IMR-90 (cell line): ENCODE measurements at regions not wholly inside any gene's neighbourhood (a gene's known extent, or its start where the extent isn't known, plus 50 kb on each side); places are given as distances from the start of the nearest gene placed in this dataset.

Experiments used
- ATAC-seq: fragments of 200-7000 bp; cut with Tn5 transposase; 2 replicates; pipeline ENCODE4 v1.9.1; 2020; ENCODE audit warnings: low read depth, mild to moderate bottlenecking, moderate library complexity
- BruUV-seq: library from RNA; stranded (reverse); fragments of 400-500 nt; replicated peaks from 2 replicates; lab custom pipeline; 2021; lab: Mats Ljungman, UMichigan
- CTCF ChIA-PET: fragments of 300-600 bp; formaldehyde crosslinking; extraction: SDS; loops from one replicate; lab custom pipeline; 2021; ENCODE audit warnings: antibody characterized with exemption; lab: Yijun Ruan, JAX
- POLR2A ChIA-PET: fragments of 300-600 bp; sonication (Branson Sonifier 250); formaldehyde crosslinking; loops from one replicate; lab custom pipeline; 2022; ENCODE audit warnings: antibody characterized with exemption; ENCODE audit not compliant: unreplicated experiment; lab: Charles Lee
- DNase-seq: peaks from one replicate; pipeline ENCODE4 v3.0.0; 2013
- H2AFZ ChIP-seq: replicated peaks from 2 replicates; pipeline ENCODE3; 2013; ENCODE audit warnings: low read length, mild to moderate bottlenecking; ENCODE audit not compliant: poor library complexity
- H2AK5ac ChIP-seq: 2 replicates; pipeline ENCODE4 v1.6.1; 2013; ENCODE audit warnings: low read depth, low read length, inconsistent platforms
- H2AK9ac ChIP-seq: replicated peaks from 2 replicates; pipeline ENCODE3; 2013; ENCODE audit warnings: mild to moderate bottlenecking, low read depth, low read length, moderate library complexity; ENCODE audit not compliant: poor library complexity
- H2BK120ac ChIP-seq: 2 replicates; pipeline ENCODE4 v1.6.1; 2013; ENCODE audit warnings: low read depth, low read length, inconsistent platforms
- H2BK15ac ChIP-seq: 3 replicates; pipeline ENCODE4 v1.6.1; 2013; ENCODE audit warnings: low read depth, low read length, inconsistent platforms
- H2BK20ac ChIP-seq: 2 replicates; pipeline ENCODE4 v1.6.1; 2013; ENCODE audit warnings: low read depth, mild to moderate bottlenecking, inconsistent platforms, low read length, moderate library complexity
- H2BK5ac ChIP-seq: 2 replicates; pipeline ENCODE4 v1.6.1; 2013; ENCODE audit warnings: mild to moderate bottlenecking, low read depth, low read length, inconsistent platforms; ENCODE audit not compliant: poor library complexity, severe bottlenecking
- H3K14ac ChIP-seq: replicated peaks from 2 replicates; pipeline ENCODE4 v1.6.1; 2013; ENCODE audit warnings: low read depth, low read length, inconsistent platforms
- H3K18ac ChIP-seq: 2 replicates; pipeline ENCODE4 v1.6.1; 2013; ENCODE audit warnings: low read depth, low read length, control low read depth
- H3K23ac ChIP-seq: 2 replicates; pipeline ENCODE4 v1.6.1; 2013; ENCODE audit warnings: low read depth, low read length, inconsistent platforms
- H3K27ac ChIP-seq: 2 replicates; pipeline ENCODE4 v1.5.1; 2013; ENCODE audit warnings: mild to moderate bottlenecking, control low read depth, low read length; ENCODE audit not compliant: insufficient read depth
- H3K27me3 ChIP-seq: 2 replicates; pipeline ENCODE4 v1.6.1; 2013; ENCODE audit warnings: low read length; ENCODE audit not compliant: control insufficient read depth, insufficient read depth
- H3K36me3 ChIP-seq: 2 replicates; pipeline ENCODE4 v1.6.1; 2013; ENCODE audit warnings: low read length, mixed read lengths; ENCODE audit not compliant: control insufficient read depth, insufficient read depth
- H3K4ac ChIP-seq: 2 replicates; pipeline ENCODE4 v1.6.1; 2013; ENCODE audit warnings: low read depth, low read length, inconsistent platforms
- H3K4me1 ChIP-seq: 2 replicates; pipeline ENCODE4 v1.6.1; 2013; ENCODE audit warnings: low read length, mixed read lengths; ENCODE audit not compliant: control insufficient read depth, insufficient read depth
- H3K4me2 ChIP-seq: 2 replicates; pipeline ENCODE4 v1.6.1; 2013; ENCODE audit warnings: low read depth, mild to moderate bottlenecking, control low read depth, low read length, moderate library complexity
- H3K4me3 ChIP-seq: 2 replicates; pipeline ENCODE4 v1.5.1; 2013; ENCODE audit warnings: low read depth, mild to moderate bottlenecking, control low read depth, low read length, moderate library complexity; ENCODE audit not compliant: insufficient read depth
- H3K56ac ChIP-seq: 2 replicates; pipeline ENCODE4 v1.6.1; 2013; ENCODE audit warnings: low read length, inconsistent platforms; ENCODE audit not compliant: insufficient read depth; ENCODE audit errors: extremely low read depth
- H3K79me1 ChIP-seq, 2 experiments: 2 replicates each; pipeline ENCODE4 v1.6.1; 2013; ENCODE audit warnings: low read length in 2 of 2, inconsistent platforms in 1 of 2, low read depth in 1 of 2
- H3K9ac ChIP-seq: 2 replicates; pipeline ENCODE4 v1.6.1; 2013; ENCODE audit warnings: low read depth, low read length, control low read depth
- H3K9me1 ChIP-seq: 2 replicates; pipeline ENCODE4 v1.6.1; 2013; ENCODE audit warnings: low read length, inconsistent platforms; ENCODE audit not compliant: insufficient read depth
- H3K9me3 ChIP-seq: 2 replicates; pipeline ENCODE4 v1.6.1; 2013; ENCODE audit warnings: low read length; ENCODE audit not compliant: control insufficient read depth, insufficient read depth
- H4K20me1 ChIP-seq: 2 replicates; pipeline ENCODE4 v1.6.1; 2013; ENCODE audit warnings: low read length, inconsistent platforms; ENCODE audit not compliant: insufficient read depth
- H4K5ac ChIP-seq: 2 replicates; pipeline ENCODE4 v1.6.1; 2013; ENCODE audit warnings: mild to moderate bottlenecking, low read depth, low read length, control low read depth
- H4K8ac ChIP-seq, 2 experiments: 2 replicates each; pipeline ENCODE4 v1.6.1; 2013; ENCODE audit warnings: low read depth in 2 of 2, low read length in 2 of 2, control low read depth in 1 of 2, inconsistent platforms in 1 of 2
- H4K91ac ChIP-seq: 2 replicates; pipeline ENCODE4 v1.6.1; 2013; ENCODE audit warnings: low read depth, low read length, inconsistent platforms; ENCODE audit not compliant: insufficient read depth
- BHLHE40 ChIP-seq: fragments of 150-350 bp; IDR thresholded peaks from 2 replicates; pipeline ENCODE4 v1.6.1; 2016; ENCODE audit warnings: mild to moderate bottlenecking, low read depth, low read length
- CEBPB ChIP-seq: IDR thresholded peaks from 2 replicates; pipeline ENCODE4 v1.6.1; 2012; ENCODE audit warnings: low read depth, low read length, improper control_type of control experiment
- FOS ChIP-seq: fragments of 150-350 bp; IDR thresholded peaks from 2 replicates; pipeline ENCODE4 v1.6.1; 2016; ENCODE audit warnings: low read depth, low read length
- RAD21 ChIP-seq: IDR thresholded peaks from 2 replicates; pipeline ENCODE4 v1.6.1; 2012; ENCODE audit warnings: low read length, improper control_type of control experiment
- RFX5 ChIP-seq: IDR thresholded peaks from 2 replicates; pipeline ENCODE4 v1.8.0; 2012; ENCODE audit warnings: low read depth, mild to moderate bottlenecking, low read length, moderate library complexity
- WGBS, 2 experiments: methylation state at CpG; one replicate each; pipeline versions ENCODE4 v1.1.5 to v1.1.7; 2013; ENCODE audit warnings: missing lambda C conversion rate in 2 of 2; ENCODE audit not compliant: insufficient read length in 1 of 2; ENCODE audit errors: extremely low coverage in 2 of 2; 5-methylcytosine and 5-hydroxymethylcytosine counted together
- dilution Hi-C: fragments of 300-500 bp; cut with HindIII; formaldehyde crosslinking; loops from one replicate; pipeline ENCODE4 v1.14.3; 2018; ENCODE audit warnings: low sequenced_read_pairs; ENCODE audit not compliant: unreplicated experiment
- in situ Hi-C: fragments of 300-500 bp; cut with MboI; formaldehyde crosslinking; loops from 3 replicates; pipeline ENCODE4 v1.14.3; 2019; ENCODE audit warnings: low sequenced_read_pairs, inconsistent platforms, mixed read lengths
- intact Hi-C: fragments of 100-400 bp; cut with micrococcal nuclease; formaldehyde crosslinking; loops from 2 replicates; pipeline ENCODE4 v1.10.0; 2022
- TF ChIP-seq, protein P1 (sequence below): conservative IDR thresholded peaks from 2 replicates; pipeline ENCODE4 v1.5.1; 2012; ENCODE audit warnings: mild to moderate bottlenecking, low read depth, low read length, improper control_type of control experiment

DNA sequence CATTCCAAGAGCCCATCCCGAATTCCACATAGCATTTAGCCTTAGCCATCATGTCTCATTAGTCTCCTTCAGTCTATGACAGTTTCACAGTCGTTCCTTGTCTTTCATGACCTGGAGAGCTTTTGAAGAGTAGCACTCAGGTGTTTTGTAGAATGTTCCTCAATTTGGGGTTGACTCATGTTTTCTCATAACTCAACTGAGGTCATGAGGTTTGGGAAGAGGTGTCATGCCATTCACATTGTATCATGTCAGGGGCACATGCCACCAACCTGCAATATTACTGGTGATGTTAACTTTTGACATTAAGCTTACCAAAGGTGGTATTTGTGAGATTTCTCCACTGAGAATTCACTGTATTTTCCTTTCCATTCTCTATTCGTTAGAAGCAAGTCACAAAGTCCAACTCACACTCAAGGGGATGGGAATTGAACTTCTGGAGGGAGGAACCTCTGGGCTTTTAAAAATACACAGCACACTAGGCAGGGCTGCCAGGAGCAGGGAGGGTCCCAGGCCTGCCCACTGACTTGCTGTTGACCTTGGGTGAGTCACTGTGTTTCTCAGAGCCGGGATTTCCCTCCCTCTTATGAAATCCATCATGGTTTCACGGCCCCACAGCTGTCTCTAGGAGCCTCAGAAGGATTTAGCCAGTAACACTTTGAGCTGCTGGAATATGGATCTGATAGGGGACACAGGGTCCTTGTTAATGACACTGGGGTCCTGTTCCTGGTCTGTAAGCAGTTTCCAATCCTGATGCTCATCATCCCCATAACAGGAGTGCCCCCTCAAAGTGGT lies 74.4 kb upstream of the TCF7L2 start:
- Histone ChIP-seq H4K91ac (no peak overlapping the region), H2BK15ac (no peak overlapping the region), H3K27me3 (peaks cover 5% of the 10 kb centered on the region), H3K4me1 (no peaks in the 10 kb centered on the region), H3K36me3 (no peaks in the 10 kb centered on the region), H2BK120ac (no peak overlapping the region), H3K9ac (no peak overlapping the region), H3K4me2 (0 out of 2 replicates have a peak overlapping the region, but pooled peaks have one; percentile 6), H3K56ac (no peak overlapping the region), H3K9me3 (peaks cover 2% of the 10 kb centered on the region; the same call in 1 of the 2 replicates), H2AK9ac (no peak overlapping the region), H2AFZ (no peak overlapping the region), H2BK5ac (no peak overlapping the region), H4K20me1 (no peaks in the 10 kb centered on the region), H3K18ac (no peak overlapping the region), H3K4me3 (no peak overlapping the region), H3K23ac (no peak overlapping the region), H3K14ac (no peak overlapping the region), H3K9me1 (no peaks in the 10 kb centered on the region; the same call in 1 of the 2 replicates), H3K27ac (no peak overlapping the region), H3K79me1 (no peaks in the 10 kb centered on the region), H2AK5ac (no peak overlapping the region), H2BK20ac (no peak overlapping the region), H4K8ac (no peak overlapping the region), H3K4ac (no peak overlapping the region), H4K5ac (no peak overlapping the region)
- no TSS peak for BruUV-seq
- ATAC-seq (peak; percentile 83), DNase-seq (peak; percentile 86)
- intact Hi-C loops = no loop called here
- 100% methylated on average over 1 of the region's 5 CpGs; no CpG with 5 or more reads in 1 of the 2 experiments for WGBS, 2 experiments
- in situ Hi-C loops = no loop called here
- dilution Hi-C loops = no loop called here
- TF ChIP-seq FOS = peak; percentile 63; the same call in 1 of the 2 replicates
- no peak for TF ChIP-seq RFX5
- TF ChIP-seq, protein P1, sequence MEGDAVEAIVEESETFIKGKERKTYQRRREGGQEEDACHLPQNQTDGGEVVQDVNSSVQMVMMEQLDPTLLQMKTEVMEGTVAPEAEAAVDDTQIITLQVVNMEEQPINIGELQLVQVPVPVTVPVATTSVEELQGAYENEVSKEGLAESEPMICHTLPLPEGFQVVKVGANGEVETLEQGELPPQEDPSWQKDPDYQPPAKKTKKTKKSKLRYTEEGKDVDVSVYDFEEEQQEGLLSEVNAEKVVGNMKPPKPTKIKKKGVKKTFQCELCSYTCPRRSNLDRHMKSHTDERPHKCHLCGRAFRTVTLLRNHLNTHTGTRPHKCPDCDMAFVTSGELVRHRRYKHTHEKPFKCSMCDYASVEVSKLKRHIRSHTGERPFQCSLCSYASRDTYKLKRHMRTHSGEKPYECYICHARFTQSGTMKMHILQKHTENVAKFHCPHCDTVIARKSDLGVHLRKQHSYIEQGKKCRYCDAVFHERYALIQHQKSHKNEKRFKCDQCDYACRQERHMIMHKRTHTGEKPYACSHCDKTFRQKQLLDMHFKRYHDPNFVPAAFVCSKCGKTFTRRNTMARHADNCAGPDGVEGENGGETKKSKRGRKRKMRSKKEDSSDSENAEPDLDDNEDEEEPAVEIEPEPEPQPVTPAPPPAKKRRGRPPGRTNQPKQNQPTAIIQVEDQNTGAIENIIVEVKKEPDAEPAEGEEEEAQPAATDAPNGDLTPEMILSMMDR = no peak
- TF ChIP-seq RAD21 = no peak
- no peak for TF ChIP-seq BHLHE40
- TF ChIP-seq CEBPB = peak; percentile 70
- POLR2A ChIA-PET = interaction anchor here (0.6 kb wide), 1 partner anchor 21 kb away, joined by 5 read pairs; no protein-coding TSS in a partner anchor
- CTCF ChIA-PET = no interaction called here
